ENCODE measurements at regions not wholly inside any gene's neighbourhood (a gene's known extent, or its start where the extent isn't known, plus 50 kb on each side); places are given as distances from the start of the nearest gene placed in this dataset.

DNA sequence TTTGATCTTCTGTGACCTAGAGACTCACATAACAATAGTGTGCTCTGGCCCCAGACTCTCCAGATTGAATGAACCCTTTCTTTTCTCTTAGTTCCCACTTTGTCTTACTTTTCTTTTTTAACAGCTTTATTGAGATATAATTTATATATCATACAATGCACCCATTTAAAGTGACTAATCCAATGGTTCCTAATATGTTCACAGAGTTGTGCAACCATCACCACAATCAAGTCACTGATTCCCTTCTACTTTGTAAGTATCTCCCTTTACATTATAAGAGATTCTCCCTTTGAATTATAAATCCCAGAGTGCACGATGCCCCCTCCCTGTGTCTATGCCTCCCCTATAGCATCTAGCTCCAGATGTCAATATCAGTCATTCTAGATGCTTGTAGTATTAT lies 172.4 kb downstream of the HINT1 start:
- Mint-ChIP-seq H3K4me3 (no peak overlapping the region), H3K9me3 (no peaks in the 10 kb centered on the region), H3K36me3 (ENCODE audit: low read depth) (no peaks in the 10 kb centered on the region), H3K27me3 (no peaks in the 10 kb centered on the region), H3K4me1 (ENCODE audit: low read depth) (no peaks in the 10 kb centered on the region), H3K27ac (no peak overlapping the region)
- ChIA-PET CTCF (no interaction called here), POLR2A (no interaction called here)
- Histone ChIP-seq H3K4me3 (ENCODE audit: low read length) (no peak overlapping the region), H3K27ac (ENCODE audit: low read depth in 1 of 2, low read length in 2 of 2) (no peak overlapping the region), H3K9me3 (ENCODE audit: control insufficient read depth in 1 of 2, insufficient read depth in 1 of 2, low read length in 2 of 2) (peaks cover 0 to 14% of the 10 kb centered on the region in 2 experiments), H3K4me1 (ENCODE audit: insufficient read depth, low read length) (no peaks in the 10 kb centered on the region), H3K36me3 (ENCODE audit: insufficient read depth, low read length) (no peaks in the 10 kb centered on the region), H3K27me3 (ENCODE audit: control insufficient read depth in 1 of 2, insufficient read depth in 2 of 2, low read length in 2 of 2) (no peaks in the 10 kb centered on the region)
- TF ChIP-seq, protein P1, sequence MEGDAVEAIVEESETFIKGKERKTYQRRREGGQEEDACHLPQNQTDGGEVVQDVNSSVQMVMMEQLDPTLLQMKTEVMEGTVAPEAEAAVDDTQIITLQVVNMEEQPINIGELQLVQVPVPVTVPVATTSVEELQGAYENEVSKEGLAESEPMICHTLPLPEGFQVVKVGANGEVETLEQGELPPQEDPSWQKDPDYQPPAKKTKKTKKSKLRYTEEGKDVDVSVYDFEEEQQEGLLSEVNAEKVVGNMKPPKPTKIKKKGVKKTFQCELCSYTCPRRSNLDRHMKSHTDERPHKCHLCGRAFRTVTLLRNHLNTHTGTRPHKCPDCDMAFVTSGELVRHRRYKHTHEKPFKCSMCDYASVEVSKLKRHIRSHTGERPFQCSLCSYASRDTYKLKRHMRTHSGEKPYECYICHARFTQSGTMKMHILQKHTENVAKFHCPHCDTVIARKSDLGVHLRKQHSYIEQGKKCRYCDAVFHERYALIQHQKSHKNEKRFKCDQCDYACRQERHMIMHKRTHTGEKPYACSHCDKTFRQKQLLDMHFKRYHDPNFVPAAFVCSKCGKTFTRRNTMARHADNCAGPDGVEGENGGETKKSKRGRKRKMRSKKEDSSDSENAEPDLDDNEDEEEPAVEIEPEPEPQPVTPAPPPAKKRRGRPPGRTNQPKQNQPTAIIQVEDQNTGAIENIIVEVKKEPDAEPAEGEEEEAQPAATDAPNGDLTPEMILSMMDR (IDR thresholded peaks at IDR 0.05), result no peak
- intact Hi-C loops (cut with DNase I, micrococcal nuclease), result no loop called here
- no peak for DNase-seq
- ATAC-seq (ENCODE audit: poor library complexity), result no peak

DNA sequence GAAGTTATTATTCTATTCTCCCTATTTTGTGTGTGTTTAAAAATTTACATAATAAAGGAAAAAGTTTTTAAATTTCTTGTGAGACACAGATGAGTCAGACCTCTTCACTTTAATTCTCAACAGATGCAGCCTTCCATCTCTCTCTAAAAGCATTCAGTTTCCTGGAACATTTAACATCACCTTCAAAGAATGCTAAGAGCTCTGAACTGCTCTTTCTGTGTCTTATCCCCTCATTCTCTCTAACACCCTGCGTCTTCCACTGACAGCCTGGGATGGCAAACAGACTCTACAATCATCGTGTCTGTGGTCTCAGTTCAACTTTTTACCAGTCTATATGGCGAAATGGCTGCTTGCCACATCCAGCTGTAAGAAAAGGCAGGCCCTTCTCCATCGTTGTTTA lies 173.0 kb downstream of the HINT1 start:
- no peak overlapping the region for H3K4me3 Mint-ChIP-seq
- ATAC-seq (ENCODE audit: poor library complexity) (no peak), DNase-seq (no peak)
- H3K4me3 ChIP-seq (ENCODE audit: low read length), result no peak overlapping the region
- H3K27me3 Mint-ChIP-seq, result no peaks in the 10 kb centered on the region
- no peaks in the 10 kb centered on the region for H3K4me1 Mint-ChIP-seq (ENCODE audit: low read depth)
- H3K9me3 Mint-ChIP-seq, result no peaks in the 10 kb centered on the region
- ChIA-PET POLR2A (no interaction called here), CTCF (no interaction called here)
- H3K9me3 ChIP-seq (ENCODE audit: control insufficient read depth in 1 of 2, insufficient read depth in 1 of 2, low read length in 2 of 2), result peaks cover 0 to 14% of the 10 kb centered on the region in 2 experiments
- H3K36me3 ChIP-seq (ENCODE audit: insufficient read depth, low read length), result no peaks in the 10 kb centered on the region
- no peak overlapping the region for H3K27ac Mint-ChIP-seq
- H3K4me1 ChIP-seq (ENCODE audit: insufficient read depth, low read length), result no peaks in the 10 kb centered on the region
- H3K27ac ChIP-seq (ENCODE audit: low read depth in 1 of 2, low read length in 2 of 2), result no peak overlapping the region
- H3K36me3 Mint-ChIP-seq (ENCODE audit: low read depth), result no peaks in the 10 kb centered on the region
- intact Hi-C loops (cut with DNase I, micrococcal nuclease), result no loop called here
- no peaks in the 10 kb centered on the region for H3K27me3 ChIP-seq (ENCODE audit: control insufficient read depth in 1 of 2, insufficient read depth in 2 of 2, low read length in 2 of 2)
- TF ChIP-seq, protein P1 (IDR thresholded peaks at IDR 0.05), result no peak

DNA sequence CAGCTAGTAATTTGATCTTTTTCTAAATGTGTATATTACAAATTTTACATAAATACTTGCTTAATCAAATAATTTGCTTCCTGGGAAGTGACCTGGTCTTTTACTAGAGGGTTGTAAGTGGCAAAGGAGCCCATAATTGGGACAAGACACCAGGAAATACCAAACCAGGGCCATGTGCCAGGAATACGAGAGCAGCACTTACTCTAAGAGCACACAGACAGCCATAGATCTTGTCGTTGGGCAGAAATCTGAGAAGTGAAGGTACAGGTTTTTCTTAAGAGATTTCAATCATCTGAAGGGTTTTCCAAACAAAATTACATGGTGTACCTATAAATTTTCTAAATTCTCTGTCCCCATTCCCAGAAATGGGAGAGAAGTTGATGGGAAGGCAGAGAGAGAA lies 179.3 kb downstream of the HINT1 start:
- H3K9me3 ChIP-seq (ENCODE audit: control insufficient read depth in 1 of 2, insufficient read depth in 1 of 2, low read length in 2 of 2), result peaks cover 0 to 4% of the 10 kb centered on the region in 2 experiments
- no peaks in the 10 kb centered on the region for H3K36me3 ChIP-seq (ENCODE audit: insufficient read depth, low read length)
- POLR2A ChIA-PET, result no interaction called here
- no peak for ATAC-seq (ENCODE audit: poor library complexity)
- H3K4me1 Mint-ChIP-seq (ENCODE audit: low read depth), result no peaks in the 10 kb centered on the region
- H3K27ac ChIP-seq (ENCODE audit: low read depth in 1 of 2, low read length in 2 of 2), result no peak overlapping the region
- DNase-seq, result no peak
- peaks cover 0 to 5% of the 10 kb centered on the region in 2 experiments for H3K27me3 ChIP-seq (ENCODE audit: control insufficient read depth in 1 of 2, insufficient read depth in 2 of 2, low read length in 2 of 2)
- intact Hi-C loops (cut with DNase I, micrococcal nuclease), result no loop called here
- CTCF ChIA-PET, result no interaction called here
- H3K9me3 Mint-ChIP-seq, result no peaks in the 10 kb centered on the region
- H3K4me3 ChIP-seq (ENCODE audit: low read length), result no peak overlapping the region
- H3K36me3 Mint-ChIP-seq (ENCODE audit: low read depth), result no peaks in the 10 kb centered on the region
- TF ChIP-seq, protein P1 (IDR thresholded peaks at IDR 0.05), result no peak
- no peak overlapping the region for H3K27ac Mint-ChIP-seq
- no peak overlapping the region for H3K4me3 Mint-ChIP-seq
- H3K4me1 ChIP-seq (ENCODE audit: insufficient read depth, low read length), result no peaks in the 10 kb centered on the region
- peaks cover 4% of the 10 kb centered on the region for H3K27me3 Mint-ChIP-seq
